ENCODE measurements at regions not wholly inside any gene's neighbourhood (a gene's known extent, or its start where the extent isn't known, plus 50 kb on each side); places are given as distances from the start of the nearest gene placed in this dataset.
A peak's percentile ranks its signal among the peaks of the same experiment; 100 is the strongest.

GRCh38 chr13:44136696-44137268 lies 236.8 kb upstream of the SERP2 start:
- DNase-seq (ENCODE audit: low read depth): no peak
- no peak overlapping the region for H3K4me3 ChIP-seq (ENCODE audit: low read depth, low read length)
- TF ChIP-seq, protein P1, sequence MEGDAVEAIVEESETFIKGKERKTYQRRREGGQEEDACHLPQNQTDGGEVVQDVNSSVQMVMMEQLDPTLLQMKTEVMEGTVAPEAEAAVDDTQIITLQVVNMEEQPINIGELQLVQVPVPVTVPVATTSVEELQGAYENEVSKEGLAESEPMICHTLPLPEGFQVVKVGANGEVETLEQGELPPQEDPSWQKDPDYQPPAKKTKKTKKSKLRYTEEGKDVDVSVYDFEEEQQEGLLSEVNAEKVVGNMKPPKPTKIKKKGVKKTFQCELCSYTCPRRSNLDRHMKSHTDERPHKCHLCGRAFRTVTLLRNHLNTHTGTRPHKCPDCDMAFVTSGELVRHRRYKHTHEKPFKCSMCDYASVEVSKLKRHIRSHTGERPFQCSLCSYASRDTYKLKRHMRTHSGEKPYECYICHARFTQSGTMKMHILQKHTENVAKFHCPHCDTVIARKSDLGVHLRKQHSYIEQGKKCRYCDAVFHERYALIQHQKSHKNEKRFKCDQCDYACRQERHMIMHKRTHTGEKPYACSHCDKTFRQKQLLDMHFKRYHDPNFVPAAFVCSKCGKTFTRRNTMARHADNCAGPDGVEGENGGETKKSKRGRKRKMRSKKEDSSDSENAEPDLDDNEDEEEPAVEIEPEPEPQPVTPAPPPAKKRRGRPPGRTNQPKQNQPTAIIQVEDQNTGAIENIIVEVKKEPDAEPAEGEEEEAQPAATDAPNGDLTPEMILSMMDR (IDR thresholded peaks at IDR 0.05; ENCODE audit: insufficient read depth, low read depth, low read length, missing control alignments): no peak

DNA sequence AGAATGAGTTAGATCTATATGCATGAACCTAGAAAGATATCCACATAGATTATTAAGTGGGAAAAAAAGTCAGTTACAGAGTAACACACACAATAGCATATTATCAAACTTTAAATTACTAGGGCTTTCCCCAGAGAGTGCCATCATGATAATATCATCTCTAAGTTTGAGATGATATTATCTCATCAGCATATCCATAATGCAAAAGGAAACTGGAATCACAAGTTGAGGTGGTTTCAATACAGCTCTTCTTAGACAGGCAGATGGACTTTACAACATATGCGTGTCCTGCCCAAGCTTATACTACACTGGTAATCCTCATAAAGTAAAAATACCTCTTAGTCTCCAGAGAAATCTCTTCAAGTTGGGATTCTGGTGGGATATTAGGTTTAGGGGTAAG lies 236.2 kb upstream of the SERP2 start:
- TF ChIP-seq, protein P1 (IDR thresholded peaks at IDR 0.05; ENCODE audit: insufficient read depth, low read depth, low read length, missing control alignments): no peak

DNA sequence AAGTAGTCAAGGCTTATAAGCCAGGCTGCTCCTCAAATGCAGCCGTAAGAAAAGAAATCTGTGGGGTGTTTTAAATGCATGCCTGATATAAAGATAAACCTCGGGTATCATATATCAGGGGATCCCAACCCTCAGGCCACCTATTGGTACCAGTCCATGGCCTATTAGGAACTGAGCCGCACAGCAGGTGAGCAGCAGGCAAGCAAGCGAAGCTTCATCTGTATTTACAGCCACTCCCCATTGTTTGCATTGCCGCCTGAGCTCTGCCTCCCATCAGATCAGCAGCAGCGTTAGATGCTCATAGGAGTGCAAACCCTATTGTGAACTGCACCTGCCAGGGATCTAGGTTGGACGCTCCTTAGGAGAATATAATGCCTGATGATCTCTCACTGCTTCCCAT lies 233.5 kb upstream of the SERP2 start:
- TF ChIP-seq, protein P1 (IDR thresholded peaks at IDR 0.05; ENCODE audit: insufficient read depth, low read depth, low read length, missing control alignments): no peak
- DNase-seq (ENCODE audit: low read depth): no peak
- H3K4me3 ChIP-seq (ENCODE audit: low read depth, low read length): no peak overlapping the region

More for the DNA sequence above, 236.2 kb upstream of the SERP2 start:
- no peak overlapping the region for H3K4me3 ChIP-seq (ENCODE audit: low read depth, low read length)
- DNase-seq (ENCODE audit: low read depth): no peak

GRCh38 chr13:44140888-44141724 lies 232.5 kb upstream of the SERP2 start:
- H3K4me3 ChIP-seq (ENCODE audit: low read depth, low read length): peak overlapping the region; percentile 71
- TF ChIP-seq, protein P1 (IDR thresholded peaks at IDR 0.05; ENCODE audit: insufficient read depth, low read depth, low read length, missing control alignments): no peak
- peak; percentile 21 for DNase-seq (ENCODE audit: low read depth)

GRCh38 chr13:44141725-44142539 lies 231.7 kb upstream of the SERP2 start:
- H3K4me3 ChIP-seq (ENCODE audit: low read depth, low read length): peak overlapping the region; percentile 71
- peak; percentile 98 for DNase-seq (ENCODE audit: low read depth)
- TF ChIP-seq, protein P1 (IDR thresholded peaks at IDR 0.05; ENCODE audit: insufficient read depth, low read depth, low read length, missing control alignments): no peak

DNA sequence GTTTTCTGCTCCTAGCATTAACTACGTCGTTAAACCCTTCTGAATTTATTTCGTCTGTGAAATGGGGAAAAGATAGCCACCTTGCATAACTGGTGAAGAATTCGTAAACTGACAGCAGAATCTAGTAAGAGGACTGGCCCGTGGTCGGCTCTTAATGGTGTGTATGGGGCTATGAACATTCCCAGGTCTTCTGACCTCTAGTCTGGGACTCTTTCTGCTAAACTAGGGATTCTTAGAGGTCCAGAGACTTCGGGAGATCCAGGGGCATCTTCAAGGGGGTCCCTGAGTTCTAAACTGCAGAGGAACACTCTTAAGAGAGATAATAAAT lies 231.1 kb upstream of the SERP2 start:
- TF ChIP-seq, protein P1 (IDR thresholded peaks at IDR 0.05; ENCODE audit: insufficient read depth, low read depth, low read length, missing control alignments): no peak
- DNase-seq (ENCODE audit: low read depth): no peak
- peak overlapping the region; percentile 71 for H3K4me3 ChIP-seq (ENCODE audit: low read depth, low read length)

Measured in GM12865 (cell line).